Peyer's patch (tissue), 4 donors: ENCODE measurements at regions not wholly inside any gene's neighbourhood (a gene's known extent, or its start where the extent isn't known, plus 50 kb on each side); places are given as distances from the start of the nearest gene placed in this dataset.

Source experiments
- POLR2A ChIP-seq, 2 donors: fragments of 450-650 bp; IDR thresholded peaks; one replicate each; pipeline ENCODE4 v1.5.1; 2017; ENCODE audit warnings: antibody characterized with exemption in 2 of 2, mild to moderate bottlenecking in 2 of 2, moderate library complexity in 2 of 2
- TF ChIP-seq, protein P1 (sequence below), 6 experiments: fragments of 450-650 bp in 4 of 6; fragments of 200-600 bp in 2 of 6; sonication (generic) in 1 of 6; IDR thresholded peaks; one replicate each; pipeline ENCODE4 v1.5.1; 2017 to 2019; ENCODE audit warnings: antibody characterized with exemption in 6 of 6, mild to moderate bottlenecking in 3 of 6, moderate library complexity in 1 of 6

DNA sequence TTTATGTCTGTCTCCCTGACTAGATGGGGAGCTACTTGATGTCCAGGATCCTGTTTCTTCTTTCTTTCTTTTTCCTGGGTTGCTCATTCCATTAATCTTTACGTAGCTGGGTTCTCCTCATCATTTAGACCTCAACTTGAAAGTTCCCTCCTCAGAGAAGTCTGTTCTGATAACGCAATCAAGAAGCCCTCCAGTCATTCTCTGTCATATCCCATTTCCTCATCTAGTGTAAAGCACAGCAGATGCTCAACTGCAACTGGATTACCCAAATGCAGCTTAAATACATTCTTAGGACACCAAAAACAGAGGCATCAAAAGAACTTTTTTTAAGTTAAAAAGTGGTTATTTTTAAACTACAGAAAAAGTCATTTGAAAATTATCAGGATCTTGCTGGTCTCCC lies 51.7 kb upstream of the ST3GAL6 start:
- TF ChIP-seq, protein P1, sequence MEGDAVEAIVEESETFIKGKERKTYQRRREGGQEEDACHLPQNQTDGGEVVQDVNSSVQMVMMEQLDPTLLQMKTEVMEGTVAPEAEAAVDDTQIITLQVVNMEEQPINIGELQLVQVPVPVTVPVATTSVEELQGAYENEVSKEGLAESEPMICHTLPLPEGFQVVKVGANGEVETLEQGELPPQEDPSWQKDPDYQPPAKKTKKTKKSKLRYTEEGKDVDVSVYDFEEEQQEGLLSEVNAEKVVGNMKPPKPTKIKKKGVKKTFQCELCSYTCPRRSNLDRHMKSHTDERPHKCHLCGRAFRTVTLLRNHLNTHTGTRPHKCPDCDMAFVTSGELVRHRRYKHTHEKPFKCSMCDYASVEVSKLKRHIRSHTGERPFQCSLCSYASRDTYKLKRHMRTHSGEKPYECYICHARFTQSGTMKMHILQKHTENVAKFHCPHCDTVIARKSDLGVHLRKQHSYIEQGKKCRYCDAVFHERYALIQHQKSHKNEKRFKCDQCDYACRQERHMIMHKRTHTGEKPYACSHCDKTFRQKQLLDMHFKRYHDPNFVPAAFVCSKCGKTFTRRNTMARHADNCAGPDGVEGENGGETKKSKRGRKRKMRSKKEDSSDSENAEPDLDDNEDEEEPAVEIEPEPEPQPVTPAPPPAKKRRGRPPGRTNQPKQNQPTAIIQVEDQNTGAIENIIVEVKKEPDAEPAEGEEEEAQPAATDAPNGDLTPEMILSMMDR (IDR thresholded peaks at IDR 0.05): no peak
- TF ChIP-seq POLR2A (IDR thresholded peaks at IDR 0.05): no peak
